Epithelial cell of proximal tubule (primary cell): ENCODE measurements at regions not wholly inside any gene's neighbourhood (a gene's known extent, or its start where the extent isn't known, plus 50 kb on each side); places are given as distances from the start of the nearest gene placed in this dataset.

Source experiments
- DNase-seq: peaks from one replicate; pipeline ENCODE4 v3.0.0-alpha.2; 2011; ENCODE audit warnings: low read depth
- H3K4me3 ChIP-seq: 2 replicates; pipeline ENCODE4 v1.5.1; 2011; ENCODE audit warnings: low read depth, mild to moderate bottlenecking, low read length
- CTCF ChIP-seq: conservative IDR thresholded peaks from 2 replicates; pipeline ENCODE4 v1.5.1; 2012; ENCODE audit warnings: low read depth, mild to moderate bottlenecking, low read length

GRCh38 chr18:64882896-64883295 lies 734.0 kb upstream of the LINC00305 start:
- H3K4me3 ChIP-seq, result no peak overlapping the region
- no peak for TF ChIP-seq CTCF
- DNase-seq, result no peak

DNA sequence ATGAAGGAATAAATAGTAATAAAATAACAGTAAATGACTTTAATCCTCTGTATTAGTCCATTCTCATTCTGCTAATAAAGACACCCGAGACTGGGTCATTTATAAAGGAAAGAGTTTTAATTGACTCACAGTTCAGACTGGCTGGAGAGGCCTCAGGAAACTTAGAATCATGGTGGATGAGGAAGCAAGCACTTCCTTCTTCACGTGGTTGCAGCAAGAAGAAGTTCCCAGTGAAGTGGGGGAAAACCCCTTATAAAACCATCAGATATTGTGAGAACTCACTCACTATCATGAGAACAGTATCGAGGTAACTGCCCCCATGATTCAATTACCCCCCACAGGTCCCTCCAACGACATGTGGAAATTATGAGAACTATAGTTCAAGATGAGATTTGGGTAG lies 727.9 kb upstream of the LINC00305 start:
- H3K4me3 ChIP-seq, result no peak overlapping the region
- no peak for TF ChIP-seq CTCF
- DNase-seq, result no peak

GRCh38 chr18:64872710-64873458 lies 724.0 kb upstream of the LINC00305 start:
- H3K4me3 ChIP-seq, result no peak overlapping the region
- DNase-seq, result no peak
- TF ChIP-seq CTCF, result no peak

GRCh38 chr18:64854112-64854511 lies 705.2 kb upstream of the LINC00305 start:
- DNase-seq, result no peak
- no peak overlapping the region for H3K4me3 ChIP-seq
- no peak for TF ChIP-seq CTCF

GRCh38 chr18:64852281-64852680 lies 703.4 kb upstream of the LINC00305 start:
- H3K4me3 ChIP-seq, result no peak overlapping the region
- DNase-seq, result no peak
- TF ChIP-seq CTCF, result no peak

DNA sequence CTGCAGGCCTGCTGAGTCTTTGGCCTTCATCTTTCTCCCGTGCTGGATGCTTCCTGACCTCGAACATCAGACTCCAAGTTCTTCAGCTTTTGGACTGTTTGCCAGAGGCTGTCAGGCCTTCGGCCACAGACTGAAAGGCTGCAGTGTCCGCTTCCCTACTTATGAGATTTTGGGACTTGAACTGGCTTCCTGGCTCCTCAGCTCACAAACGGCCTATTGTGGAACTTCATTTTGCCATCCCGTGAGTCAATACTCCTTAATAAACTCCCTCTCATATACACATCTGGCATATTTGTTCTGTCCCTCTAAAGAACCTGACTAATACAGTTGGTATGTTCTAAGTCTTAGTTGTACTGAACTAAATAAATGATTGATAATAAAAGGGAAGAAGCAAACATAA lies 702.8 kb upstream of the LINC00305 start:
- TF ChIP-seq CTCF, result no peak
- DNase-seq, result no peak
- no peak overlapping the region for H3K4me3 ChIP-seq

GRCh38 chr18:64850791-64851190 lies 701.9 kb upstream of the LINC00305 start:
- H3K4me3 ChIP-seq, result no peak overlapping the region
- no peak for TF ChIP-seq CTCF
- DNase-seq, result no peak
